ENCODE measurements at regions not wholly inside any gene's neighbourhood (a gene's known extent, or its start where the extent isn't known, plus 50 kb on each side); places are given as distances from the start of the nearest gene placed in this dataset.
A peak's percentile ranks its signal among the peaks of the same experiment; 100 is the strongest.
"Not testable (repeated sequence)": the region's sequence is repeated elsewhere in the genome, so short reads cannot be mapped to it uniquely, and the experiment has no call there.

DNA sequence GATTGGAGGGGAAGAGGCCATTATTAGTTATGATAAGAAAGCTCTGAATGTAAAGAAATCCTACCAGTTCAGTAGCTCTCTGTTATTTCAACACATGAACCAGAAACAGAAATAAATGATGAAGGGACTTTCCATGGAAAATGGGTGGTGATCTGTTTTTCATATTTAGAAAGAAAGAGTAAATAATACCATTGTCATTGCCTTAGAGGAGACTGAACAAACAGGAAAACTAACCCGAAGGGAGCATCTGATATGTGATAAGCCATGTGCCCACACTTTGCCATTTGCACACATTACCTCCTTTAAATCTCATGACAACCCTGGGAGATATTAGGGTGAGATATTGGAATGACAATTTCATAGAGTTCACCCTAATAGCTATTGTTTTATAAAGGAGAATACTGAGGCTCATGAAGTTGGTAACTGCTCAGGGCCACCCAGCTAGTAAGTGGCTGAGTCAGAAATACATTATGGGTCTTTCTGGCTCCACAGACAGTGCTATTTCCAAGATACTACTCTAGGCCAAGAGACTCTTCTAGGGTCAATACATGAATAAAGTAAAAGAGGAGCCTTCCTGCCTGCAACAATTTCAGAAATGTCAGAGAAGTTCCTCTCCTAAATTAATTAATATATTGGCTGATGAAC lies 111.0 kb upstream of the SLIT3 start:
- no peak for DNase-seq

DNA sequence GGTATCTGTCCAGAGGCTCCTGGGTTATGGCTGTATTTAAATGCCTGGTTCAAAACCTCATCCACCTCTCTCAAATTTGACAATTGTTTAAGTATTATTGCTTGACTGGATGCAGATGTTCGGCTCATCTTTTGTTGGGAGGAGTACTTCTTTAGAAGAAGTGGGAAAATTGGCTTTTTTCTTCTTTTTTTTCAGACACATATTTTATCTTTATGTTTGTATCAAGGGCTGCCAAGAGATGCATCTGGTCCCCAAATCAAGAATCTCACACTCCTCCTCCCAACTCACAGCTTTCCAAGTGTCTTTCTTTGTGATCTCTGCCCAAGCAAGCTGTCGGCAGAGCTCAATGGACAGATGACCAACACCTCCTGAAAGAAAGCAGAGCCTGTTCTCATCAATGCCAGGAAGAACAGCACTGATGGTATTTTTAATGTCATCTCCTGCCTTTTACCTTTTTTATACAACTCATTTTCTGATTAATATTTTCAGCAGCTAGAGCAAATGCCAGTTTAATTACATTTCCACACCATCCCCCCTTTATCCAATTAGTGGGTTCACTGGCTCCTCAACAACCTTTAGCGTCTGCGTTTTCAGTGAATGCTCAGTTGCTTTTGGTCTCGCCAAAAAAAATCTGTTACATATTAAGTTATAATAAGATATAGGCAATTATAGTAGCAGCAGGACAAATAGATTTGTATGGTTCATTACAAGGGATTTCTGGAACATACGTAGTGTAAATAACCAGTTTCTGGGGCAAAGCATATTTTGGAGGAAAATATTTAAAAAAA lies 110.3 kb upstream of the SLIT3 start:
- no peak for DNase-seq

DNA sequence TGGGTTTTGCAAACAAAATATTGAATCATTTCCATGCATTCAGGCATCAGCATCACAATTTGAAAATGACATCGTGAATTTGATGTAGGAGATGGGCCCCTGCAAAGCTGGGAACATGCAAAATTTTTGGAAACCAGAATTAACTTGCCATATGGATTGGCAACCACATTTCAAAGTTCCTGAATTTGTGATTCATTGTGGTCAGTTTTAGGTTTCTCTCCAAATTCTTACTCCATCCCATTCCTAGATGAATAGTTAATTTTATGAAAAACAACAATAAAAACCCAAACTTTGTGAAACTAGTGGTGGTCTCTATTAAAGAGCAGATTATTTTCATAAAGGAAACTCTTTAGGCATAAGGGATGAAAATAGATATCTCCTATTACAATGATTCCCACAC lies 107.8 kb upstream of the SLIT3 start:
- peak; percentile 18 for DNase-seq

DNA sequence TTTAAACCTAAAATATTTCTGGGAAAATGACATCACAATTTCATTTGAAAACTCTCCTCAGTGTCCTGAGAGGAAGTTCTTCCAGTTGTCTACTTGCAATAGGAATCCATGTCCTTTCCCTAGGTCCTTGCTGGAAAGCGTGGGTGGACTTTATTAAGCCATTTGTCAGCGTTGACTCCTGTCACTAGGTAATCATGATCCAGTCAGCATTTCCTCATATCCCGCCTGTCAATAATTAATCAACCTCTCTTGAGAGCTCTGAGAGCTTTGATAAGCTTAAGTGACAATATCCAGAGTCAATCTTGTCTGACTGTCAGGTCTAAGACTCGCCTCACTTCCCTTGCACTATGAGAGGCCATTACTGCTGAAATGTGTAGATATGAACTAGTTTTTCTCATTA lies 107.2 kb upstream of the SLIT3 start:
- no peak for DNase-seq

DNA sequence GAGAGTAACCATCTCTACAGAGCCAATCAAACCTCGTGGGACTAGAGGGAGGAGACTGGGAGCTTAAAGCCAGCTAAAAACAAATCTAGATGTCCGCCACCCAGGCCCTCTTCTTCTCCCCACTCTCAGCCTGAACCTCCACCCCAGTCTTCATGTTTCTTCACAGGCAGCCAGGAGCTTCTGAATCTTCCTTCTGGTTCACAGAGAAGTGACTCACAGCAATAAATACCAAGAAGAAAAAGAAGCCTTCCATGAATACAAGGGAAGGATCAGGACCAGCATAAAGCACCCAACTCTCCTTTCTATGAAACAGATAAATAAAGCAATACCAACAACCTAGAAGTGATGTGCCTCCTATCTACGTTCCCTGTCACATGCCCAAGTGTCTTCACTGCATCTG lies 103.3 kb upstream of the SLIT3 start:
- DNase-seq, result peak; percentile 13

DNA sequence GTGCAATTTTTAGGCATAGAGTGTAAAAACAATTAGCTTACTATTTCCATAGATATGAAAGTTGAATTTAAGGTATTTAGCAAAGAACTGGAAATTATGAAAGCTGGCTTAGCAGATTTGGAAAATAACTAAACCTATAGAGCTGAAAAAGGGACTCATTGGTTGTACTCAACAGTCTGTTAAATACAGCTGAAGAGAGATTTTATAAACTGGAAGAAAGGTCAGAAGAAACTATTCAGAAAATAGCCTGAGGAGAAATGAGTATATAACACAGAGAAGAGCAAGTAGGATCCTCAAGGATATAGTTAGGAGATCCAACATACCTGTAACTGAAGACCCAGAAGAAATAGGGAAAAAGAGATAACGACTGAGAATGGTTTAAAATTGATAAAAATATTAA lies 97.6 kb upstream of the SLIT3 start:
- DNase-seq, result no peak

DNA sequence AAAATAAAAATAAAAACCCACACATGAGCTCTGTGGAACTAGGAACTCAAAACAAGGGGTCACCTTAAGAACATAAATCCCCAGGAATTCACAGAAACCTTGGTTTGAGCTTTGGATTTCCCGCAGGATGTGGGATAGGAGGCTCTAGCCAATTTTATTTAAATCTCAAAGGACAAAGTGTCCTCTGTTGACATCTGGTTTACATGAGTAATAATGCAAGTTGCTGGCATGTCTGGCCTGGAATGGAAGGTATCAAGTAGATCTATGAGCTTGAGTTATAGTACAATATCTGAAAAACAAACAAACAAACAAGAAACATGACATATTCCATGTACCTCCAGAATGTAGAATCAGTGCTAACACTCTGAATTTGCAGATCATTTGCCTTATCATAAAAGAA lies 94.2 kb upstream of the SLIT3 start:
- no peak for DNase-seq

DNA sequence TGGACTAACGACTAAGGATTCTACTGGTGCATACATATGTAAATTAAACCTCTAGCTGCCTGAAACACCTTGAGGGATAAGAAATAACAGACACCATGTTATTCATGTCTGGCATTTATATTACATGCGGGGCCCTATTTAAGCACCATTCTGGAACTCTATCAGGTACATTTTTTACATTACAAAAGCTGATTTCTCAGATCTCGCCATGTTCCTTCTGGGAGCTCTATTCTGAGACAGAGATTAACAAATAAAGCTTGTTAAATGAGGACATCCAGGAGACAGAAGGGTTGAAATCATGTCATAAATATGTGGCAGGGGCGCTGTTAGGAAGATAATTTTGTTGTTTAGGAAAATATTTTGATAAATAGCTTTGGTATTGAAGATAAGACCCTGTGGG lies 93.4 kb upstream of the SLIT3 start:
- no peak for DNase-seq

DNA sequence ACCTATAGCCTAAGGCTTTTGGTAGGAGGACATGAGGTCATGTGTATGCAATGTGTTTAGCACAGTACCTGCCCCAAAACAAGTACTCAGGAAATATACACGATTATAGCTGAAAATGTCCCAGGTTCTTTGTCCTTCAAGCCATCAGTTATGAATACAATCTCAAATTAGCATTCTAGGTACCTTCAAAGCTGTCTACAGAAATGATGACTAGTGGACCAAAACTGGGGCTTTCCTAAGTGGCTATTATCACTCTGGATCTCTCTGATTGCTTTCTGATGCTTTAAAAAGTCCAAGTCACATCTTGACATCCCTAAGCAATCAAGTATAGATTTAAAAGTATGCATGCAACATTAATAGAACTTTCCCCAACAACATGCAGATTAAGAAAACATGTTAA lies 93.0 kb upstream of the SLIT3 start:
- no peak for DNase-seq

DNA sequence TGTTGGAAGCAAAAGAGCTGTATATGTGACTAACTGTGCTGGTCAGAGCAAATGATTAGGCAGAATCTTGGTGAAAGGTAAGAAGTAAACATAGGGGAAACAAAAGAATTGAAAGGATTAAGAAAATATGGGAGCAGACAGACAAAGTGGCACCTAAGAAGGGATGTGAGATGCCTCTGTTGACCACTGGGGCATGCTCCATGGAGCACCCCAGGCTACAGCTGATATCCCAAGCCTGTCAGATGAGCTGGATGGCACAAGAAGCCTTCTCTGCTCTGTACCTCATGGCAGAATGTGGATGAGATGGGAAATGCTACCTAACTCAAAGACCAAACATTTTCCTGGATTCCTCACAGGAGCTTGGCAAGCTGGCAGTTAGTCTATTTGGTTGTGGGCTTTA lies 89.3 kb upstream of the SLIT3 start:
- no peak for DNase-seq

DNA sequence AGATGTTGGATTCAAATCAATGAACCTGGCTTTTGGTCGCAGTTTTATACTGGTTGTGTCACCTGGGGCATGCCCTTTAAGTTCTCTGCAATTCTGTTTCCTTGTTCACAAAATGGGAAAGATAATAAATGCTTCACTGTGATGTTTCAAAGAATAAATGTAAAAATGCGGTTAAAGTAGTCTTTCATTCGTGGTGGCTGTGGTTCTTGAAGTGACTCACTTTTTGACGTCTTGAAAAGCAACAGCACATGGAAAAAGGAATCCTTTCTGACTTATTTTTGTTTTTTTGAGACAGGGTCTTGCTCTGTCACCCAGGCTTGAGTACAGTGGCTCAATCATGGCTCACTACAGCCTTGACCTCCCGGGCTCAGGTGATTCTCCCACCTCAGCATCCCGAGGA lies 88.4 kb upstream of the SLIT3 start:
- DNase-seq, result no peak

DNA sequence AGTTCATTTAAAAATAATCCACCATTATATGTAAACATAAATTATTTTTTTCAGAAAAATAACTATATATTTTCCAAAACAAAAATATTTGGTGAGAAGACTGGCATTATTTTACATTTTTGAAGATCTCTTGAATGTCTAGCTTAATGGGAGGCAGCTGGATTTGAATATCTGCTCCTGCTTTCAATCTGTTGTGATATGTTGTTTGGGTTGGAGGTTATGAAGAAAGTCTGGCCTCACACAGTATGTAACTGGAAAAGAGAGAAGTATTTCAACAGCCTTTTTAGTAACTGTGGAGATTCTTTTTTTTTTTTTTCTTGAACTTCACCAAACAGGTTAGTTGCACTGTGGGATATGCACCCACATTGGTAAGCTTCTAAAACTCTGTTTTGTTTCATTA lies 84.7 kb upstream of the SLIT3 start:
- no peak for DNase-seq

DNA sequence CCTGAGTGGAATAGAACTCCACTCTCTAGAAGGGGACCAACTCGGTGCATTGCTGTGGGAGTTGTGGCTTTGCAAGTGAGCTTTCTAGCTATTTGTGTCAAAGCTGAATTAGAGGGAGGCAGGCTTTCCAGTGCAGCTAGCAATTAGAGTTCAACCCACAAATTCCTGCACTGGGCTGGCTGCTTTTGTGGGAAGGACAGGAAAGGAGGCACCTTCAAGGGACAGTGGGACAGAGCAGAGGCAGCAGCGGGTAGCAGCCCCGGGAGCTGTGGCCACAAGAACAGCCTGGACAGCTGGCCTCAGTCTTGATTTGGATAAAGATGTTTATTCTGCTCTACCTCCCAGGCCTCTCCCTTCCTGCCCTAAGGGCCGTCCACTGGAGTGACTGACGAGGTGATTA lies 83.7 kb upstream of the SLIT3 start:
- DNase-seq, result no peak

DNA sequence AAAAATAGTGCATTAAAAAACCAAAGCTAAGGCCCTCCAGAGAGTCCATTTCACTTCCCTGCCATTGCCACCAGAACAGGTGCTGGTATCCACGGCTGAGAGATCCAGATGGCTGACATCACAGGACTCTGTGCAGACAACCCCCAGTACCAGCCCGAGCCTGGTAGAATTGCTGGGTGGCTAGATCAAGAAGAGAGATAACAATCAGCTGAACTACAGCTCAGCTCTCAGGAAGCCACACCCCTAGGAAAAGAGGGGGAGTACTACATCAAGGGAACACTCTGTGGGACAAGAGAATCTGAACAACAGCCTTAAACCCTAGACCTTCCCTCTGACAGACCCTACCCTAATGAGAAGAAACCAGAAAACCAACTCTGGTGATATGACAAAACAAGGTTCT lies 73.8 kb upstream of the SLIT3 start:
- DNase-seq, result peak; percentile 72

DNA sequence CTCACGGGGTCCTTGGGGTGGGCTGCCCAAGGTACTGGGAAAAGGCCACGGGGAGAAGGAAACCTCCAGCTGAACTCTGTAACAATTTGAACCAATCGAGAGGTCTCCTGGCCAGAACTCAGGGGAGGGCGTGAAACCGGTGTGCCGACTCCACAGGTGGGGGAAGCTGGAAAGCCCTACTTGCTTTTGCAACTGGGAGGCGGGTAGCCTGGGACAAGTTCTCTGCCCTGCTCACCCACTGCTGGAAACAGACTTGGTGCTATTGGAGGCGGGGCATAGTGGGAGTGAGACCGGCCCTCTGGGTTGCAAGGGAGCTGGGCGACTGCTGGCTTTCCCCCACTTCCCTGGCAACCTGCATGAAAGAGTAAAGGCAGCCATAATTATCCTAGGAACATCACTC lies 73.2 kb upstream of the SLIT3 start:
- DNase-seq, result no peak

DNA sequence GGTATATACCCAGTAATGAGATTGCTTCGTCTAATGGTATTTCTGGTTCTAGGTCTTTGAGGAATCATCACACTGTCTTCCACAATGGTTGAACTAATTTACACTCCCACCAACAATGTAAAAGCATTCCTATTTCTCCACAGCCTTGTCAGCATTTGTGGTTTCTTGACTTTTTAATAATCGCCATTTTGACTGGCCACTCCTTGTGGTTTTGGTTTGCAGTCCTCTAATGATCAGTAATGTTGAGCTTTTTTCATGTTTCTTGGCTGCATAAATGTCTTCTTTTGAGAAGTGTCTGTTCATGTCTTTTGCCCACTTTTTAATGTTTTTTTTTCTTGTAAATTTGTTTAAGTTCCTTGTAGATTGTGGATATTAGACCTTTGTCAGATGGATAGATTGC lies 70.9 kb upstream of the SLIT3 start:
- not testable (repeated sequence) for DNase-seq

DNA sequence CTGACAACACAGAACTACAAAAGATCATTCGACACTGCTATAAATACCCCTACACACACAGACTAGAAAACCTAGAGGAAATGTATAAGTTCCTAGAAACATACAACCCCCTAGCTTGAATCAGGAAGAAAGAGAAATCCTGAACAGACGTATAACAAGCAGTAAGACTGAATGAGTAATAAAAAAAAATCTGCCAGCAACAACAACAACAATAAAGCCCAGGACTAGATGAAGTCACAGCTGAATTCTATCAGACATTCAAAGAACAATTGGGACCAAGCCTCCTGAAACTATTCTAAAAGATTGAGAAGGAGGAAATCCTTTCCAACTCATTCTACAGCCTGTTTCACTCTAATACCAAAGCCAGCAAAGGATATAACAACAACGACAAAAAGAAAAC lies 68.2 kb upstream of the SLIT3 start:
- no peak for DNase-seq

DNA sequence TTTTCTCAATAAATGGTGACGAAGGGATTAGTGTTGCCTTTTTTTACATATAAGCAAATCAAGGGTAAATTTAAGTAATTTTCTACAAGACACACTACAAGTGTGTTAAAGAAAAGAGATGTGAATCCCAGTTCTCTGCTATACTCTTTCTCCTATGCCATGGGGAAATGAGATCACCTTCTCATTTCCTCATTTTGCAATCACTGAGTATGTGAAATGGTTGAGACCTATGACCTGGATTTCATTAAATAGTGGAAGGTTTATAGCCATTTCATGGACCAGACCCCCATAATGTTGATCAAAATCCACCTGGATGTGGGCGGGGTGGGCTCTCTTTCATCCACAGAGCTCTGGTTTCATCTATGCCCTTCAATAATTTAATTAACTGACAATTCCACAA lies 66.9 kb upstream of the SLIT3 start:
- DNase-seq, result no peak

DNA sequence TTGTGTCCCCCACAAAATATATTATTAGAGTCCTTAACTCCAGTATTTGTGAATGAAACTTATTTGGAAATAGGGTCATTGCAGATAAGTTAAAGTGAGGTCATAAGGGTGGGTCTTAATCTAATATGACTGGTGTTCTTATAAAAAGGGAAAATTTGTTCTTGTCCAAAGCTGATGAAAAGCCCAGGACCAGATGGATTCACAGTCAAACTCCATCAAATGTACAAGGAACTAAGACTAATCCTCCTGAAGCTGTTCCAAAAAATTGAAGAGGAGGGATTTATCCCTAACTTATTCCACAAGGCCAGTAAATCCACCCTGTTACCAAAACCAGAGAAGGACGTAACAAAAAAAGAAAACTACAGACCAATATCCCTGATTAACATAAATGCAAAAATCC lies 56.4 kb upstream of the SLIT3 start:
- no peak for DNase-seq

DNA sequence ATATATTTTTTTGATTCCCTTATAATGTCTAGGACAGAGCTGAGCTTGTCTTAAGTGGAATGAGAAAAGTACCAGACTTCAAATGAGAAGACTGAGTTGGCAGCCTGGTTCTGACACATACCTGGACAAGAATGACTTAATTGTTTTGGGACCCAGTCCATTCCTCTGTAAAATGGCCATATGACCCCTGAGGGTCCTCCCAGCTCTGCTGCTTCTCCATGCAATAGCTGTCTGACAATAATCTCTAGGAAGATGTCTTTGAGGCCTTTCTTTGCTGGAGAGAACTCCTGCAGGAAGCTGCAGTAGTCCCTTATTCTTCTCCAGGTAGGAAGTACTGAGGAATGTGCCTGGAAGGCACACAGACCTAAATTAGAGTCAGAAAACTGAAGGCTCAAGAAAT lies 55.9 kb upstream of the SLIT3 start:
- no peak for DNase-seq

DNA sequence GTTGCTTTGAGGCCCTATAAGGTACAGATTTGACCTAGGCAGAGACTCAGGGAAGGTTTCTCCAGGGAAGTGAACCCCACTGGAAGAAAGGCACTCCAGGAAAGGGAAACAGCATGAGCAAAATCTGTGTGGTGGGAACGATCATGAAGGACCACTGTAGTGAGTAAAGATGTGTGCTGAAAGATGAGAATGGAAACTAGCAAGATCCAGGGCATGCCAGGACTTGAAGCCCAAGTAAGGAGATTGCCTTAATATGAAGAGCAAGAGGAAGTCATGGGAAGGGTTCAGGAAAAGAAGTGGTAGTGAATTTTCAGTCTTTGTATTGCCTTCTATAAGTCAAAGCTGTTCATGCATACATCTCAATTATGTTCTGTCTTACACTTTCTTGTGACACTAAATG lies 55.2 kb upstream of the SLIT3 start:
- no peak for DNase-seq

DNA sequence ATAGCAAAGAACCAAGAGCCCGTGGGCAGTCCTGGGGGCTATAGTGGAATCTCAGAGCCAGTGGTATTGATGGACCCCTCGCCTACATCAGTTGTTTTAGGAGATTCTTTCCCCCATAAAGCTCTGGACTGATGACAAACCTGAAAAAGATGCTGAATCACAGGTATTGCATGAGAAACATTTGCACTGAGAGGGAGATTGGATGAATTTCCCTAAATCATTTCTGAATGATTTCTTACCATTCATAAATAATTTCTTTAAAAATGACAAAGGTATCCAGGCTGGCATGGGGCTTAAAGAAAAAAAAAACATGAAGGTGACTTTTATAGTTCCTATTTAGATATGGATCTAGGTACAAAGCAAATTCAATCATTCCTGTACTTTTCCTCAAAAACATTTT lies 54.0 kb upstream of the SLIT3 start:
- DNase-seq, result peak; percentile 42

DNA sequence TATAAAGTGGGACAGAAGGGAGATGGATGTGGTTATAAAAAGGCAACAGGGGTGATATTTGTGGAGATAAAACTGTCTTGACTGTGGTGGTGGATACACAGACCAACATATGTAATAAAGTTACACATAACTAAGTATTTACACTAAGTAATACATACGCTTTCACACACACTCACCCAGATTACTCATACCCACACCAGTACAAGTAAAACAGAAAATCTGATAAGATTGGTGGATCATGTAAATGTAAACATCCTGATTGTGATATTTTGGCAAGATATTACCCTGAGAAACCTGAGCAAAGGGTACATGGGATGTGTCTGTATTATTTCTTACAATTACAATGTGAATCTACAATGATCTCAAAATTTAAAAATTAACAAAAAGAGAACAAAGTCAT lies 53.3 kb upstream of the SLIT3 start:
- DNase-seq, result peak; percentile 56

DNA sequence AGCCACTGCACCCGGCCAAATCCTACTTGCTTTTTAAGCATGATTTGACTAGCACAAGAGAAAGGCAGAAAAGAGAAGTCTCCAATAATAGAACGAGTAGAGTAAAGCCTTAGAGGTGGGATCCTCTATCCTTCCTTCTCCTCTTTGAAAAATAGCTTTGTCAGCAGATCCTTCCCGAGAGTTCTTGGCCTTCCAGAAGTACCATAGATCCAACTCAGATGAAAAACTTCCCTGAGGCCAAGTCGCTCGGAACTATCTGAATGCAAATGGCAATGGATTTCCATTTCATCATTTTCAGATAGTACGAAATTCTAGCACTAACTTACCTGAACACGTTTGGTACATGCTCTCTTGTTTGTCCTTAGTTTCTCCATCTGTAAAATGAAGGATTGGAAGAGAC lies 52.0 kb upstream of the SLIT3 start:
- no peak for DNase-seq

DNA sequence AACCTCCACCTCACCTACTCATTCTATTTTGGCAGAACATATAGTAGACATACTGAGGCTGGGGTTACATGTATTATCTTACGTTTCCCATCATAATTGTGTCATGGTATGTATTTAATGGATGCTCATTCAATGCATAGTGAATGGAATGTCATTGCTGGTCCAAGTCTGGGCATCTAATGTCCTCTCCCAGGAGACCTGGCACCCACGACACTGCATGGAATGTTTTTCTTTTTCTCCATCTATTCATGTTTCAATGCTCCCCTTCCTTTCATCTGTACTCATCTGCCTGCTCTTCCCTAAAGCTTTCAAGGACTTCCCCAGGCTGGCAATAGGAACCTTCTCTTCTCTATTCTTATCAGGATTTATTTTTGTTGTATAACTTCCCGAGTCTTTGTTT lies 50.8 kb upstream of the SLIT3 start:
- DNase-seq, result peak; percentile 19

All from EL (cell line).